ENCODE measurements at regions not wholly inside any gene's neighbourhood (a gene's known extent, or its start where the extent isn't known, plus 50 kb on each side); places are given as distances from the start of the nearest gene placed in this dataset.

DNA sequence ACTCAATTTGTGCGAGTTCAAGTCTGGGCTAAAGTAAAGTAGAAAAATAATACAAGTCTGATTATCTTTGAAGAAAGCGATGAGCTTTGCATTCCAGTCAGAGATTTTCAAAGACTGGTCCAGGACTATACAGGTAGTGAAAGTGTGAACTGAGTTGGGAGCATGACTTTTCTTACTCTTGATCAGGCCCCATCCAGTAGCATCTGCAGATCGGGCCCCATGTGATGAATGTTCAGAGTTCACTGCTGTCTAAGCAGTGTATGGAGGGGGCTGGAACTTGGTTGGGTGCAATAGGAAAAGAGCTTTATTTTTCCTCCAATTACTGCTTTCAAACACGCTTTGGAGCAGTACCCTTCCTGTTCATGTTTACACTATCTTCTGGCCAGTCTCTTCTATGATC, 747.4 kb upstream of the ID2 start:
- no peak for TF ChIP-seq POLR2A (IDR thresholded peaks at IDR 0.05)
- TF ChIP-seq, protein P1, sequence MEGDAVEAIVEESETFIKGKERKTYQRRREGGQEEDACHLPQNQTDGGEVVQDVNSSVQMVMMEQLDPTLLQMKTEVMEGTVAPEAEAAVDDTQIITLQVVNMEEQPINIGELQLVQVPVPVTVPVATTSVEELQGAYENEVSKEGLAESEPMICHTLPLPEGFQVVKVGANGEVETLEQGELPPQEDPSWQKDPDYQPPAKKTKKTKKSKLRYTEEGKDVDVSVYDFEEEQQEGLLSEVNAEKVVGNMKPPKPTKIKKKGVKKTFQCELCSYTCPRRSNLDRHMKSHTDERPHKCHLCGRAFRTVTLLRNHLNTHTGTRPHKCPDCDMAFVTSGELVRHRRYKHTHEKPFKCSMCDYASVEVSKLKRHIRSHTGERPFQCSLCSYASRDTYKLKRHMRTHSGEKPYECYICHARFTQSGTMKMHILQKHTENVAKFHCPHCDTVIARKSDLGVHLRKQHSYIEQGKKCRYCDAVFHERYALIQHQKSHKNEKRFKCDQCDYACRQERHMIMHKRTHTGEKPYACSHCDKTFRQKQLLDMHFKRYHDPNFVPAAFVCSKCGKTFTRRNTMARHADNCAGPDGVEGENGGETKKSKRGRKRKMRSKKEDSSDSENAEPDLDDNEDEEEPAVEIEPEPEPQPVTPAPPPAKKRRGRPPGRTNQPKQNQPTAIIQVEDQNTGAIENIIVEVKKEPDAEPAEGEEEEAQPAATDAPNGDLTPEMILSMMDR (IDR thresholded peaks at IDR 0.05) = no peak
